GM18517 (cell line): ENCODE measurements at regions not wholly inside any gene's neighbourhood (a gene's known extent, or its start where the extent isn't known, plus 50 kb on each side); places are given as distances from the start of the nearest gene placed in this dataset.
"Not testable (repeated sequence)": the region's sequence is repeated elsewhere in the genome, so short reads cannot be mapped to it uniquely, and the experiment has no call there.

Experiments used
- ATAC-seq: cut with Tn5 transposase; IDR thresholded peaks from one replicate; pipeline ENCODE4 v1.9.1; 2021; ENCODE audit warnings: mild to moderate bottlenecking, moderate library complexity; ENCODE audit not compliant: unreplicated experiment

GRCh38 chr14:83568141-83568540, 1961.8 kb upstream of the FLRT2 start:
- no peak for ATAC-seq

GRCh38 chr14:83575301-83575700, 1954.6 kb upstream of the FLRT2 start:
- no peak for ATAC-seq

- no peak for ATAC-seq
Observed at GRCh38 chr14:83583201-83583600, 1946.7 kb upstream of the FLRT2 start.

- ATAC-seq = no peak
Observed at GRCh38 chr14:83594874-83595273, 1935.1 kb upstream of the FLRT2 start.

- ATAC-seq = no peak
Observed at GRCh38 chr14:83607682-83608081, 1922.3 kb upstream of the FLRT2 start.

GRCh38 chr14:83611491-83611890, 1918.5 kb upstream of the FLRT2 start:
- ATAC-seq = no peak

- ATAC-seq = no peak
Observed at GRCh38 chr14:83611906-83612390, 1918.0 kb upstream of the FLRT2 start.

- ATAC-seq = no peak
Observed at GRCh38 chr14:83614956-83615355, 1915.0 kb upstream of the FLRT2 start.

GRCh38 chr14:83624541-83624940, 1905.4 kb upstream of the FLRT2 start:
- ATAC-seq = no peak

GRCh38 chr14:83632375-83632774, 1897.6 kb upstream of the FLRT2 start:
- ATAC-seq = no peak

GRCh38 chr14:83638748-83639504, 1891.0 kb upstream of the FLRT2 start:
- no peak for ATAC-seq

- ATAC-seq = not testable (repeated sequence)
Observed at GRCh38 chr14:83639505-83639875, 1890.5 kb upstream of the FLRT2 start.

- no peak for ATAC-seq
Observed at GRCh38 chr14:83646228-83646627, 1883.7 kb upstream of the FLRT2 start.

- ATAC-seq = no peak
Observed at GRCh38 chr14:83660597-83660996, 1869.3 kb upstream of the FLRT2 start.

- no peak for ATAC-seq
Observed at GRCh38 chr14:83664389-83664788, 1865.6 kb upstream of the FLRT2 start.

GRCh38 chr14:83689265-83689664, 1840.7 kb upstream of the FLRT2 start:
- no peak for ATAC-seq

- ATAC-seq = no peak
Observed at GRCh38 chr14:83697099-83697498, 1832.8 kb upstream of the FLRT2 start.

- no peak for ATAC-seq
Observed at GRCh38 chr14:83702619-83703018, 1827.3 kb upstream of the FLRT2 start.

GRCh38 chr14:83706231-83706954, 1823.6 kb upstream of the FLRT2 start:
- no peak for ATAC-seq

GRCh38 chr14:83707056-83707455, 1822.9 kb upstream of the FLRT2 start:
- ATAC-seq = no peak

GRCh38 chr14:83709116-83709515, 1820.8 kb upstream of the FLRT2 start:
- ATAC-seq = no peak

GRCh38 chr14:83711046-83711445, 1818.9 kb upstream of the FLRT2 start:
- ATAC-seq = no peak
